HEK293 (cell line): ENCODE measurements at regions not wholly inside any gene's neighbourhood (a gene's known extent, or its start where the extent isn't known, plus 50 kb on each side); places are given as distances from the start of the nearest gene placed in this dataset.

Experiments
- CTCF ChIA-PET: fragments of 350-600 bp; formaldehyde crosslinking; extraction: SDS; loops from one replicate; lab custom pipeline; 2021; ENCODE audit warnings: antibody characterized with exemption; lab: Yijun Ruan, JAX
- POLR2A ChIA-PET: fragments of 300-600 bp; formaldehyde crosslinking; extraction: SDS; loops from one replicate; lab custom pipeline; 2020; ENCODE audit warnings: antibody characterized with exemption, inconsistent platforms; lab: Yijun Ruan, JAX
- H3K27ac ChIP-seq: fragments of 200-500 bp; sonication (Bioruptor generic); 2 replicates; pipeline ENCODE4 v1.5.1; 2014; ENCODE audit warnings: low read depth, low read length, control low read depth, inconsistent platforms; ENCODE audit errors: extremely low read depth
- H3K36me3 ChIP-seq, 2 experiments: fragments of 200-500 bp in 1 of 2; sonication (Bioruptor generic) in 1 of 2; 1 replicate in 1 of 2; 2 replicates in 1 of 2; pipeline ENCODE4 v1.5.1; 2014 to 2017; ENCODE audit warnings: inconsistent platforms in 2 of 2, low read length in 2 of 2; ENCODE audit not compliant: control insufficient read depth in 2 of 2, insufficient read depth in 1 of 2
- H3K4me1 ChIP-seq: fragments of 200-500 bp; sonication (Bioruptor generic); 2 replicates; pipeline ENCODE4 v1.5.1; 2014; ENCODE audit warnings: mild to moderate bottlenecking, low read length, inconsistent platforms; ENCODE audit not compliant: control insufficient read depth, insufficient read depth
- H3K4me3 ChIP-seq: 2 replicates; pipeline ENCODE4 v1.5.1; 2011; ENCODE audit warnings: low read depth, mild to moderate bottlenecking, control low read depth, low read length, moderate library complexity
- H3K9me3 ChIP-seq: fragments of 200-500 bp; sonication (Bioruptor generic); 2 replicates; pipeline ENCODE4 v1.5.1; 2014; ENCODE audit warnings: low read depth, low read length, inconsistent platforms; ENCODE audit not compliant: control insufficient read depth, insufficient read depth
- AEBP2 ChIP-seq: fragments of 450-650 bp; formaldehyde crosslinking; IDR thresholded peaks from 2 replicates; pipeline ENCODE4 v1.5.1; 2016; ENCODE audit warnings: missing biosample characterization, missing genetic modification characterization, borderline replicate concordance
- BCL11B ChIP-seq: fragments of 450-650 bp; formaldehyde crosslinking; IDR thresholded peaks from 2 replicates; pipeline ENCODE4 v1.5.1; 2016; ENCODE audit warnings: low read depth, missing biosample characterization, missing genetic modification characterization
- EGR2 ChIP-seq: fragments of 450-650 bp; formaldehyde crosslinking; IDR thresholded peaks from 2 replicates; pipeline ENCODE4 v1.5.1; 2016; ENCODE audit warnings: low read depth, missing biosample characterization, missing genetic modification characterization
- GLI2 ChIP-seq: fragments of 450-650 bp; formaldehyde crosslinking; IDR thresholded peaks from 2 replicates; pipeline ENCODE4; 2017; ENCODE audit warnings: missing biosample characterization, missing genetic modification characterization, low read depth, borderline replicate concordance
- GLIS1 ChIP-seq: fragments of 450-650 bp; formaldehyde crosslinking; IDR thresholded peaks from 2 replicates; pipeline ENCODE4 v1.5.1; 2016; ENCODE audit warnings: missing biosample characterization, missing genetic modification characterization
- GLIS2 ChIP-seq: fragments of 450-650 bp; formaldehyde crosslinking; IDR thresholded peaks from 2 replicates; pipeline ENCODE4 v1.5.1; 2016; ENCODE audit warnings: missing biosample characterization, missing genetic modification characterization
- KLF16 ChIP-seq: fragments of 450-650 bp; formaldehyde crosslinking; IDR thresholded peaks from 2 replicates; pipeline ENCODE4 v1.5.1; 2017; ENCODE audit warnings: missing biosample characterization, missing genetic modification characterization
- KLF8 ChIP-seq: fragments of 450-650 bp; formaldehyde crosslinking; IDR thresholded peaks from 2 replicates; pipeline ENCODE4 v1.5.1; 2016; ENCODE audit warnings: missing biosample characterization, missing genetic modification characterization
- SETDB1 ChIP-seq: IDR thresholded peaks from one replicate; pipeline ENCODE4 v1.6.1; 2017; ENCODE audit warnings: mild to moderate bottlenecking, low read length, moderate library complexity, mixed read lengths; ENCODE audit not compliant: insufficient read length
- ZFP3 ChIP-seq: fragments of 450-650 bp; formaldehyde crosslinking; IDR thresholded peaks from 2 replicates; pipeline ENCODE4 v1.5.1; 2016; ENCODE audit warnings: low read depth, missing biosample characterization, missing genetic modification characterization
- ZNF175 ChIP-seq: fragments of 450-650 bp; formaldehyde crosslinking; IDR thresholded peaks from 2 replicates; pipeline ENCODE4 v1.5.1; 2016; ENCODE audit warnings: missing biosample characterization, missing genetic modification characterization
- ZNF202 ChIP-seq: fragments of 450-650 bp; formaldehyde crosslinking; IDR thresholded peaks from 2 replicates; pipeline ENCODE4 v1.5.1; 2016; ENCODE audit warnings: missing biosample characterization, missing genetic modification characterization, borderline replicate concordance
- ZNF223 ChIP-seq: fragments of 450-650 bp; formaldehyde crosslinking; IDR thresholded peaks from 2 replicates; pipeline ENCODE4 v1.5.1; 2016; ENCODE audit warnings: missing biosample characterization, missing genetic modification characterization
- ZNF23 ChIP-seq: fragments of 450-650 bp; formaldehyde crosslinking; IDR thresholded peaks from 2 replicates; pipeline ENCODE4 v1.5.1; 2016; ENCODE audit warnings: missing biosample characterization, missing genetic modification characterization, borderline replicate concordance
- ZNF274 ChIP-seq, 2 experiments: fragments of 200-500 bp in 1 of 2; fragments of 450-650 bp in 1 of 2; sonication (Bioruptor generic) in 1 of 2; formaldehyde crosslinking in 1 of 2; IDR thresholded peaks; 2 replicates each; pipeline versions ENCODE4 v1.5.1 to v1.6.1; 2014 to 2016; ENCODE audit warnings: borderline replicate concordance in 1 of 2, inconsistent platforms in 1 of 2, low read length in 1 of 2, missing biosample characterization in 1 of 2, missing genetic modification characterization in 1 of 2
- ZNF354C ChIP-seq: fragments of 450-650 bp; formaldehyde crosslinking; IDR thresholded peaks from 2 replicates; pipeline ENCODE4 v1.5.1; 2016; ENCODE audit warnings: missing biosample characterization, missing genetic modification characterization, low read depth, borderline replicate concordance
- ZNF416 ChIP-seq: fragments of 450-650 bp; formaldehyde crosslinking; IDR thresholded peaks from 2 replicates; pipeline ENCODE4 v1.5.1; 2016; ENCODE audit warnings: missing biosample characterization, missing genetic modification characterization
- ZNF473 ChIP-seq: fragments of 450-650 bp; formaldehyde crosslinking; IDR thresholded peaks from 2 replicates; pipeline ENCODE4 v1.5.1; 2017; ENCODE audit warnings: missing biosample characterization, missing genetic modification characterization
- ZNF549 ChIP-seq: fragments of 450-650 bp; IDR thresholded peaks from 2 replicates; pipeline ENCODE4 v1.5.1; 2018; ENCODE audit warnings: missing biosample characterization, missing genetic modification characterization, mild to moderate bottlenecking, inconsistent platforms, moderate library complexity
- ZNF558 ChIP-seq: fragments of 450-650 bp; formaldehyde crosslinking; IDR thresholded peaks from 2 replicates; pipeline ENCODE4 v1.5.1; 2016; ENCODE audit warnings: missing biosample characterization, missing genetic modification characterization
- ZNF664 ChIP-seq: fragments of 450-650 bp; formaldehyde crosslinking; IDR thresholded peaks from 2 replicates; pipeline ENCODE4 v1.5.1; 2016; ENCODE audit warnings: missing biosample characterization, missing genetic modification characterization
- ZNF776 ChIP-seq: fragments of 450-650 bp; formaldehyde crosslinking; IDR thresholded peaks from 2 replicates; pipeline ENCODE4 v1.5.0; 2017; ENCODE audit warnings: missing biosample characterization, missing genetic modification characterization, borderline replicate concordance

- Histone ChIP-seq H3K4me3 (no peak overlapping the region), H3K9me3 (no peaks in the 10 kb centered on the region), H3K36me3 (no peaks in the 10 kb centered on the region), H3K4me1 (no peaks in the 10 kb centered on the region), H3K27ac (no peak overlapping the region)
- ChIA-PET CTCF (no interaction called here), POLR2A (no interaction called here)
- TF ChIP-seq ZNF776 (tag by site-specific recombination) = no peak
- no peak for TF ChIP-seq ZNF175 (tag by site-specific recombination)
- no peak for TF ChIP-seq ZFP3
- TF ChIP-seq ZNF202 (tag by site-specific recombination) = no peak
- TF ChIP-seq ZNF223 (tag by site-specific recombination) = no peak
- TF ChIP-seq GLIS1 = no peak
- no peak for TF ChIP-seq ZNF23 (tag by site-specific recombination)
- TF ChIP-seq SETDB1 = no peak
- TF ChIP-seq ZNF473 (tag by site-specific recombination) = no peak
- no peak for TF ChIP-seq ZNF354C (tag by site-specific recombination)
- TF ChIP-seq ZNF558 (tag by site-specific recombination) = no peak
- TF ChIP-seq KLF16 = no peak
- no peak for TF ChIP-seq GLIS2 (tag by site-specific recombination)
- TF ChIP-seq BCL11B = no peak
- TF ChIP-seq GLI2 (tag by site-specific recombination) = no peak
- no peak for TF ChIP-seq EGR2
- no peak for TF ChIP-seq KLF8 (tag by site-specific recombination)
Measured at GRCh38 chr17:72307836-72308235, 187.0 kb downstream of the SOX9 start.

- Histone ChIP-seq H3K4me3 (no peak overlapping the region), H3K36me3 (no peaks in the 10 kb centered on the region), H3K9me3 (no peaks in the 10 kb centered on the region), H3K27ac (no peak overlapping the region), H3K4me1 (no peaks in the 10 kb centered on the region)
- ChIA-PET POLR2A (no interaction called here), CTCF (no interaction called here)
- TF ChIP-seq ZNF664 (tag by site-specific recombination) (no peak), ZNF549 (tag by site-specific recombination) (no peak), ZNF416 (tag by site-specific recombination) (no peak)
Measured at GRCh38 chr17:72308744-72309385, 188.0 kb downstream of the SOX9 start.

- H3K4me1 ChIP-seq = no peaks in the 10 kb centered on the region
- no peaks in the 10 kb centered on the region for H3K9me3 ChIP-seq
- no peak for TF ChIP-seq AEBP2 (tag by site-specific recombination)
- no peak for TF ChIP-seq ZNF274 (IDR thresholded peaks at IDR 0.05; ENCODE audit: low read length)
- no peak for TF ChIP-seq ZNF274 (tag by site-specific recombination; IDR thresholded peaks at IDR 0.05; ENCODE audit: borderline replicate concordance)
- POLR2A ChIA-PET = no interaction called here
- H3K36me3 ChIP-seq = no peaks in the 10 kb centered on the region
- no peak overlapping the region for H3K4me3 ChIP-seq
- H3K27ac ChIP-seq = no peak overlapping the region
- CTCF ChIA-PET = interaction anchor here (0.7 kb wide), 1 partner anchor 33 kb away, joined by 4 read pairs; no protein-coding TSS in a partner anchor
Measured at GRCh38 chr17:72311004-72311403, 190.2 kb downstream of the SOX9 start.
